Keratinocyte (primary cell): ENCODE measurements at regions not wholly inside any gene's neighbourhood (a gene's known extent, or its start where the extent isn't known, plus 50 kb on each side); places are given as distances from the start of the nearest gene placed in this dataset.

Experiments
- EZH2 ChIP-seq: IDR thresholded peaks from one replicate; pipeline ENCODE4 v1.6.1; 2012; ENCODE audit warnings: inconsistent platforms, mild to moderate bottlenecking, low read length, moderate library complexity
- TF ChIP-seq, protein P1 (sequence below), 3 experiments: IDR thresholded peaks in 1 of 3; conservative IDR thresholded peaks in 1 of 3; optimal IDR thresholded peaks in 1 of 3; 2 replicates in 2 of 3; 3 replicates in 1 of 3; pipeline versions ENCODE3 to v1.5.1; 2011; ENCODE audit warnings: low read length in 3 of 3, mild to moderate bottlenecking in 3 of 3, moderate library complexity in 2 of 3, control low read depth in 1 of 3, inconsistent platforms in 1 of 3; ENCODE audit not compliant: insufficient read depth in 2 of 3; ENCODE audit errors: extremely low read depth in 1 of 3

DNA sequence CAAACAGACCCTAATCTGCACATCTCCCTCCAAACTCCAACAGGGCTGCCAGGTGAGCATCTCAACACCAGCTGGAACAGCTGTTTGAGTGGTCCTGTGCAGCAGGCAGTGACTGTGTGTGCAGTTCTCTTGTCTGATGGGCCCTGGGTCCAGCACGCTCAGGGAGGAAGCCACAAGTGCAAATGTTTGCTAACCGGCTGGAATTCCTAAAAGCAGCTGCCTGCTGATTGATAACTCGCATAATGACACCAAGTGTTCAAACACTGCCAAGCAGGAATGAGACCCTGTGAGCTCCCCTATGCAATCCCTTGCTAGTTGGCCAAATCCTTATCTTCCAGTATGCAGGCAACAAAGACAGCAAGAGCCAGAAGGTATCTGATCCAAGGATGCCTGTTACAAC is 650.6 kb downstream of the CBLN4 start:
- TF ChIP-seq, protein P1, sequence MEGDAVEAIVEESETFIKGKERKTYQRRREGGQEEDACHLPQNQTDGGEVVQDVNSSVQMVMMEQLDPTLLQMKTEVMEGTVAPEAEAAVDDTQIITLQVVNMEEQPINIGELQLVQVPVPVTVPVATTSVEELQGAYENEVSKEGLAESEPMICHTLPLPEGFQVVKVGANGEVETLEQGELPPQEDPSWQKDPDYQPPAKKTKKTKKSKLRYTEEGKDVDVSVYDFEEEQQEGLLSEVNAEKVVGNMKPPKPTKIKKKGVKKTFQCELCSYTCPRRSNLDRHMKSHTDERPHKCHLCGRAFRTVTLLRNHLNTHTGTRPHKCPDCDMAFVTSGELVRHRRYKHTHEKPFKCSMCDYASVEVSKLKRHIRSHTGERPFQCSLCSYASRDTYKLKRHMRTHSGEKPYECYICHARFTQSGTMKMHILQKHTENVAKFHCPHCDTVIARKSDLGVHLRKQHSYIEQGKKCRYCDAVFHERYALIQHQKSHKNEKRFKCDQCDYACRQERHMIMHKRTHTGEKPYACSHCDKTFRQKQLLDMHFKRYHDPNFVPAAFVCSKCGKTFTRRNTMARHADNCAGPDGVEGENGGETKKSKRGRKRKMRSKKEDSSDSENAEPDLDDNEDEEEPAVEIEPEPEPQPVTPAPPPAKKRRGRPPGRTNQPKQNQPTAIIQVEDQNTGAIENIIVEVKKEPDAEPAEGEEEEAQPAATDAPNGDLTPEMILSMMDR (optimal IDR thresholded peaks at IDR 0.05 in 1 of 3, IDR thresholded peaks at IDR 0.05 in 1 of 3, conservative IDR thresholded peaks at IDR 0.05 in 1 of 3; ENCODE audit: extremely low read depth in 1 of 3, insufficient read depth in 2 of 3, low read length in 3 of 3), result no peak
- no peak for TF ChIP-seq EZH2
